ENCODE measurements at regions not wholly inside any gene's neighbourhood (a gene's known extent, or its start where the extent isn't known, plus 50 kb on each side); places are given as distances from the start of the nearest gene placed in this dataset.

GRCh38 chr1:239606850-239607400 is 220.6 kb downstream of the CHRM3 start:
- no peak for TF ChIP-seq CTCF (IDR thresholded peaks at IDR 0.05)
- TF ChIP-seq POLR2A (IDR thresholded peaks at IDR 0.05): no peak
- TF ChIP-seq POLR2AphosphoS5 (IDR thresholded peaks at IDR 0.05): no peak
- TF ChIP-seq EP300 (IDR thresholded peaks at IDR 0.05): no peak

Measured in stomach (tissue), 4 donors.